Body of pancreas (tissue), 4 donors: ENCODE measurements at regions not wholly inside any gene's neighbourhood (a gene's known extent, or its start where the extent isn't known, plus 50 kb on each side); places are given as distances from the start of the nearest gene placed in this dataset.

Experiments
- ATAC-seq: fragments of 150-250 bp; one replicate; pipeline ENCODE4 v1.9.1; 2016
- DNase-seq, 4 donors: peaks; one replicate each; pipeline ENCODE4 v3.0.0-alpha.2; 2019
- H3K27ac ChIP-seq, 4 donors: fragments of 200-600 bp; sonication (generic); 1 replicate in 3 of 4; 2 replicates in 1 of 4; pipeline versions ENCODE4 v1.5.1 to v1.6.1; 2016 to 2019; ENCODE audit warnings: mild to moderate bottlenecking in 1 of 4, mixed read lengths in 1 of 4, moderate library complexity in 1 of 4
- H3K27me3 ChIP-seq, 2 donors: fragments of 200-600 bp; sonication (generic); one replicate each; pipeline ENCODE4 v1.6.0; 2016; ENCODE audit warnings: mild to moderate bottlenecking in 1 of 2
- H3K36me3 ChIP-seq, 2 donors: fragments of 200-600 bp; sonication (generic); replicated peaks in 1 of 2; 2 replicates each; pipeline ENCODE4 v1.5.1; 2016; ENCODE audit warnings: low read depth in 2 of 2; ENCODE audit not compliant: insufficient read depth in 1 of 2
- H3K4me1 ChIP-seq: fragments of 200-600 bp; sonication (generic); one replicate; pipeline ENCODE4 v1.6.0; 2016
- H3K4me3 ChIP-seq, 2 donors: fragments of 200-600 bp; sonication (generic); 1 replicate in 1 of 2; 2 replicates in 1 of 2; pipeline ENCODE4 v1.5.1; 2016 to 2019
- H3K9me3 ChIP-seq, 3 donors: fragments of 200-600 bp; sonication (generic); 1 replicate in 2 of 3; 2 replicates in 1 of 3; pipeline ENCODE4 v1.5.1; 2016
- CTCF ChIP-seq, 7 experiments: fragments of 450-650 bp in 4 of 7; fragments of 200-600 bp in 3 of 7; sonication (generic) in 3 of 7; IDR thresholded peaks; one replicate each; pipeline ENCODE4 v1.5.1; 2016 to 2019; ENCODE audit warnings: antibody characterized with exemption in 7 of 7
- POLR2A ChIP-seq, 3 donors: fragments of 450-650 bp; IDR thresholded peaks; one replicate each; pipeline ENCODE4 v1.6.1; 2016; ENCODE audit warnings: antibody characterized with exemption in 3 of 3, mild to moderate bottlenecking in 2 of 3
- WGBS, 2 donors: methylation state at CpG; one replicate each; pipeline ENCODE4 v1.1.5; 2017; 5-methylcytosine and 5-hydroxymethylcytosine counted together
- intact Hi-C: fragments of 100-400 bp; cut with DNase I; formaldehyde crosslinking; loops from one replicate; pipeline ENCODE4 v1.15.1; 2023

DNA sequence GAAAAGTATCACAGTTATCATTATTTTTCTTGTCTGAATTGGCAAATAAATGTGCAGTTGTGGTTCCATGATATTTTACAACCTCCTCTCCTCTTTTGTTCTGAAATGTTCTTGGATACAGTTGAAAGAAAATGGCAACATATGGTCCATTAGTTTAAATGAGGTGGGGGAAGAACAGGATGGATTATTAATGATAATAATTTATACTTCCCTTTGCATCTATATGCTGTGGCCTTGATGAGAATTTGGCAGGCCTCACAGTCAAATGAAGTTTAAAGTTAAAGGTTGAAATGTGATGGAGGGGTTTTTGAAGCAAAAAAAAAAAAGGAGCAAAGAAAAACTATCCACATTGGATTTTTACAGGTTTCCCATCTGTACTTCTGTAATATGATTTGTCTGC is 946.3 kb upstream of the INTU start:
- no peak for ATAC-seq
- no peaks in the 10 kb centered on the region for H3K27me3 ChIP-seq

DNA sequence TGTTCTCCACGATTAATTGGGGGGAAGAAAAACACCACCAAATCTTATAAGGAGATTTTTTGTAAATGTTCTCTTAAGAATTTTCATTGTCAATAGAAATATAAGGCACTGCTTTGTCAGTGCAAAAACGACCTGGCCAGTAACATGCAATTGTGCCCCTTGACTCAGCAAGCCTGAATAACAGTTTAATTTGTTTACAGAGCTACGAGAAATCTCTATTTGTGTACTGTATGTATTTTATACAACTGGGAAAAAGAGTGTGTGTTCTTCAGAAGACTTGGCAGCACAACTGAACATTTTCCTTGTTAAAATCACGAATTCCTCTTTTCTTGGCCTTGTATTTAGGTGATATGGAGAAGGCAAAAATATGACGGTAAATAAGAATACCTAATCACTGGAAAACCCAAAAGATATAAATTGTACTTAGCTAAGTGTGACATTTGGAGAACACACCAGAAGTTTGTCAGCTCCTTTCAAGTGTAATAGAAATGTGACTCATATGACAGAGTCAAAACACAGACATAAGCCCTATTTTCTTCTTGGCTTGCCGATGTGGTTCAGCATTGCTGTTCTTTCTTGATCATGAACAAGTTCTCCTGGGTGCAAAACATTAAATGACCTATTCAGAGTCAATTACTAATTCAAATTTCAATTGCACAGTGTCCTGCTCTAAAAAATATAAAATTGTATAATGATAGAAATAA is 945.0 kb upstream of the INTU start:
- H3K36me3 ChIP-seq, result no peaks in the 10 kb centered on the region
- no peak for DNase-seq
- no peaks in the 10 kb centered on the region for H3K27me3 ChIP-seq
- H3K4me3 ChIP-seq, result no peak overlapping the region
- intact Hi-C loops, result no loop called here
- no peak for ATAC-seq
- no peak overlapping the region for H3K27ac ChIP-seq
- 29 to 32% methylated on average over 6 of the region's 6 CpGs for WGBS, 2 donors
- no peaks in the 10 kb centered on the region for H3K9me3 ChIP-seq
- TF ChIP-seq POLR2A (IDR thresholded peaks at IDR 0.05) (no peak), CTCF (IDR thresholded peaks at IDR 0.05) (no peak)
- no peaks in the 10 kb centered on the region for H3K4me1 ChIP-seq

More for the DNA sequence above, 946.3 kb upstream of the INTU start:
- H3K27ac ChIP-seq, result no peak overlapping the region
- H3K36me3 ChIP-seq, result no peaks in the 10 kb centered on the region
- H3K4me1 ChIP-seq, result no peaks in the 10 kb centered on the region
- intact Hi-C loops, result no loop called here
- TF ChIP-seq POLR2A (IDR thresholded peaks at IDR 0.05), result no peak
- no peak for TF ChIP-seq CTCF (IDR thresholded peaks at IDR 0.05)
- DNase-seq, result no peak
- H3K9me3 ChIP-seq, result no peaks in the 10 kb centered on the region
- no peak overlapping the region for H3K4me3 ChIP-seq

- 85 to 91% methylated on average over 1 of the region's 1 CpG for WGBS, 2 donors
- Histone ChIP-seq H3K27me3 (no peaks in the 10 kb centered on the region), H3K36me3 (no peaks in the 10 kb centered on the region), H3K4me3 (no peak overlapping the region), H3K4me1 (no peaks in the 10 kb centered on the region), H3K27ac (no peak overlapping the region), H3K9me3 (no peaks in the 10 kb centered on the region)
- no peak for TF ChIP-seq POLR2A (IDR thresholded peaks at IDR 0.05)
- TF ChIP-seq CTCF (IDR thresholded peaks at IDR 0.05), result no peak
- intact Hi-C loops, result no loop called here
- ATAC-seq (no peak), DNase-seq (no peak)
These were observed 941.0 kb upstream of the INTU start for GRCh38 chr4:126691797-126692196.

- intact Hi-C loops, result no loop called here
- Histone ChIP-seq H3K36me3 (no peaks in the 10 kb centered on the region), H3K9me3 (no peaks in the 10 kb centered on the region), H3K27me3 (no peaks in the 10 kb centered on the region), H3K4me1 (no peaks in the 10 kb centered on the region), H3K4me3 (no peak overlapping the region), H3K27ac (no peak overlapping the region)
- DNase-seq, result no peak
- 23 to 31% methylated on average over 1 of the region's 1 CpG for WGBS, 2 donors
- no peak for TF ChIP-seq POLR2A (IDR thresholded peaks at IDR 0.05)
- no peak for TF ChIP-seq CTCF (IDR thresholded peaks at IDR 0.05)
- no peak for ATAC-seq
These were observed 935.0 kb upstream of the INTU start for GRCh38 chr4:126697748-126698147.

- H3K36me3 ChIP-seq, result no peaks in the 10 kb centered on the region
- H3K4me1 ChIP-seq, result no peaks in the 10 kb centered on the region
- no peaks in the 10 kb centered on the region for H3K27me3 ChIP-seq
- H3K4me3 ChIP-seq, result no peak overlapping the region
- no peaks in the 10 kb centered on the region for H3K9me3 ChIP-seq
- WGBS, 2 donors, result 55 to 72% methylated on average over 3 of the region's 3 CpGs
- no peak for ATAC-seq
- intact Hi-C loops, result no loop called here
- H3K27ac ChIP-seq, result no peak overlapping the region
- DNase-seq, result no peak
- TF ChIP-seq CTCF (IDR thresholded peaks at IDR 0.05), result no peak
- TF ChIP-seq POLR2A (IDR thresholded peaks at IDR 0.05), result no peak
These were observed 934.5 kb upstream of the INTU start for GRCh38 chr4:126698224-126698623.
